DMS 273 (cell line): ENCODE measurements at regions not wholly inside any gene's neighbourhood (a gene's known extent, or its start where the extent isn't known, plus 50 kb on each side); places are given as distances from the start of the nearest gene placed in this dataset.
"Not testable (repeated sequence)": the region's sequence is repeated elsewhere in the genome, so short reads cannot be mapped to it uniquely, and the experiment has no call there.

Experiments
- DNase-seq: peaks from one replicate; lab custom pipeline; 2025; ENCODE audit not compliant: unreplicated experiment; lab: John Stamatoyannopoulos, UW

GRCh38 chr20:10109641-10110040 lies 74.9 kb downstream of the ANKEF1 start:
- DNase-seq: no peak

- no peak for DNase-seq
Observed at GRCh38 chr20:10110151-10110550, 75.4 kb downstream of the ANKEF1 start.

GRCh38 chr20:10111139-10111958 lies 76.6 kb downstream of the ANKEF1 start:
- peak; percentile 19 for DNase-seq

GRCh38 chr20:10111959-10112250 lies 77.1 kb downstream of the ANKEF1 start:
- no peak for DNase-seq

DNA sequence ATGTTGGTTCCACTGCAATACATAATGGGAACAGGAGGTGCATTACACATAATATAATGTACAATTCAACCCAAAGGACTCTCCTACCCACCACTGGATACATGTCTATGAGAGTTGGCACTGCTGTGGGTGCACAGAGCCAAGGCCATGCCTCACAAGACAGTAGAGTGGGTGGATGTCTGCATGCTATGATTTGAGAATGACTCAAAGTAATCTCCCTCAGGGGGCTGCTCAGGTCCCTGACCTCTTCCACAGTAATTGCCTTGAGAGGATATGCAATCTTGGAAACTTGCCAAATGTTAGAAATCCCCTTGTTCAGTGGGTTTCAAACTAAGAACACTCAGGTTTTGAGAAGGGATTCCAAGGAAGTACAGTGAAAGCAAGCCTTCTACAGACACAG lies 79.0 kb downstream of the ANKEF1 start:
- no peak for DNase-seq

GRCh38 chr20:10114598-10114997 lies 79.8 kb downstream of the ANKEF1 start:
- no peak for DNase-seq

GRCh38 chr20:10115021-10115420 lies 80.2 kb downstream of the ANKEF1 start:
- no peak for DNase-seq

DNA sequence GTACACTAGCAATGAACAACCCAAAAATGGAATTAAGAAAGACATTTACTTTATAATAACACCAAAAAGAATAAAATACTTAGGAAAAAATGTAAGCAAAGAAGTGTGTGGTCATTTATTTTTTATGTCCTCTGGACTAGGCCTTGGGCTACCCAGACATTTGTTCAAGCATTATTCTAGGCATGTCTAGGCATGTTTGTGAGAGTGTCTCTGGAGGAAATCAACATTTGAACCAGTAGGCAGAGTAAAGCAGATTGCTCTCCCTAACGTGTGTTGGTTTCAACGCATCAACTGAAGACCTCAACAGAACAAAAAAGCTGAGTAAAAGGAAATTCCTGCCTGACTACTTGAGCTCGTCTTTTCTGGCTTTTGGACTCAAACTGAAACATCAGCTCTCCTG lies 84.5 kb downstream of the ANKEF1 start:
- DNase-seq: peak; percentile 16

DNA sequence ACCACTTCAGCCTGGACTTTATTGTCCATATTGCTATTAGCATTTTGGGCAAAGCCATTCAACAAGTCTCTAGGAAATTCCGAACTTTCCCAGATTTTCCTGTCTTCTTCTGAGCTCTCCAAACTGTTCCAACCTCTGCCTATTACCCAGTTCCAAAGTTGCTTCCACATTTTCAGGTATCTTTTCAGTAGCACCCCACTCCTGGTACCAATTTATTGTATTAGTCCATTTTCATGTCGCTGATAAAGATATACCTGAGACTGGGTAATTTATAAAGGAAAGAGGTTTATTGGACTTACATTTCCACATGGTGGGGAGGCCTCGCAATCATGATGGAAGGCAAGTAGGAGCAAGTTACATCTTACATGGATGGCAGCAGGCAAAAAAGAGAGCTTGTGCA lies 90.1 kb downstream of the ANKEF1 start:
- not testable (repeated sequence) for DNase-seq

- no peak for DNase-seq
Observed at GRCh38 chr20:10125757-10126156, 91.0 kb downstream of the ANKEF1 start.

- no peak for DNase-seq
Observed at GRCh38 chr20:10129749-10130148, 88.9 kb upstream of the SNAP25 start.

DNA sequence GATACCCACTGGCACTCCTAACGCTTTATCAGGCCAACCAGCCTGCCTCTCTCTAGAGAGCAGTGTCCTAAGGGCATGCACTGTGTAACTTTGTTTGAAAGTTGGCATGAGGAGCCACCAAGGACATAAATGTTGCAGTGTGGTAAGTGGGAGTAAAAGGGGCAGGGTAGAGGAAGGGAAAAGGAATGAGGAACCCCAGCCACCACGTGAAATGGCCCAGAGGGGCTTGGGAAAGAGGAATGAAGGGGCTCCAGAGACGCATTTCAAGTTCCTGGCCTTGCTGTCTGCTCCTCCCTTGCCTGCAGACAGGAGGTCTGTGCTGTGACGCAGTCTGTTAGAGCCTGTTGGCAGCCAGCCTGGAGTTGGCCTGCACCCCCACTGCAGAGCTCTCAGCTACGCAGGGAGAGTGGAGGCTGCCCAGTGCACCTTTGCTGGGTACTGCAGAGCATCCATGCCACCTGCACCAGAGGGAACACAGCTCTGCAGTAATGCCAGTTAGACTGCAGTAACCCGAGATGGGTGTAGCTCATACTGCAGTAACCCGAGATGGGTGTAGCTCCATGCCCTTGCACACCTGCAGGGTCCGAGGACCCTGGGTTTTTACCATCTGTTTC lies 86.8 kb upstream of the SNAP25 start:
- peak; percentile 87 for DNase-seq

GRCh38 chr20:10132387-10132786 lies 86.2 kb upstream of the SNAP25 start:
- no peak for DNase-seq

- no peak for DNase-seq
Observed at GRCh38 chr20:10133532-10133931, 85.1 kb upstream of the SNAP25 start.

GRCh38 chr20:10134176-10134575 lies 84.5 kb upstream of the SNAP25 start:
- no peak for DNase-seq

- DNase-seq: no peak
Observed at GRCh38 chr20:10135438-10135837, 83.2 kb upstream of the SNAP25 start.

DNA sequence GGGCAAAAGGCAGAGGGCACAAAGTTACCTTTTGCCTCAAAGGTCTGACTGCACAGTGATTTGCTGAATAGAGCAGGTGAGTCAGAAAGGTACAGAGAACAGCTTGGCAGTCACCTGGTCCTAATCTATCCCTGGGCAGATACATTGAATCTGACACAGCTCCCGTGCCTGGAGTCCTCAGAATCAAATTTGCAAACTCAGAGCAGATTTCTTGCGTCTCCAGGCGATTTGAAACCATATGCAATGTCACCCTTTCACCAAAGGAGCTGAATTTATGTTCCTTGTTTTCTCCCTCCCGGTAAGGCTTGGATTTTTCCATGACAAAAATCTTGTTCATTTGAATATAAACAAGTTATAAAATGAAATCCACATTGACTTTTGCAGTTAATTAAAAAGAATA lies 81.6 kb upstream of the SNAP25 start:
- no peak for DNase-seq

DNA sequence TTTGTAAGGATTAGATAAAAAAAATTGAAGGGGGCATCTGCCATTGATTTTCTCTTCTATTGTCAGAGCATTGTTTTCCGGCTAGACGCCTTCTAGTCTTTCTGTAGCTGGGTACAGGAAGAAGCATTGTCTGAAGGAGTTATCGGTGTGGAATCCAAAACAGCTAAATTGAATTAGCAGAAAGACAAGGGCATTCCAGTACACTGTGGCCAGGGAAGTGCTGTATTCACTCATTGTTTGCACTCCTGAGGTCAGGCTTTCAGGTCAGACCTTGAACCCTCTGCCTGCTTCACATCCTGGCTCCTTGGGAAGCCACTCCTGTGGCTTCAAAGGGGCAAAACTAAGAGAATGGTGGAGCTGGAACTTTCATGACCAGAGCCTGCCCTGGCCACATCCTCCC lies 81.1 kb upstream of the SNAP25 start:
- DNase-seq: no peak

DNA sequence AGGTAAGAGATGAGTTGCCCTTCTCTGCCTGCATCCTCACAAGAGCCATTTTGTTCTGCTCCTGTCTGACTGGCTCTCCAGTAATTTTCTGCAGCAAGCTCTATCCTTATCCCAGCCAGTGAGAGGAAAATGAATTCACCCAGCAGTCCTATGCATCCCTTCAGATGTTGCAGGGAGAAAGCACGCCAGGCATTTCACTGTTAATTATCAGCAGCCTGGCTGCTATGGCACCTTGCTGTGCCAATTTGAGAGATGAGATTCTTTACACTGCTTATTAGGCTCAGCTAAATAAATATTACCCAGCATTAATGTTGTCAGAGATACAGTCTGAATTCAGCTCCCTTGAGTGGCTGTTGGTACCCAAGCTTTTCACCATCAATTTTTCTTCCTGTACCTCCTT lies 61.1 kb upstream of the SNAP25 start:
- DNase-seq: no peak

DNA sequence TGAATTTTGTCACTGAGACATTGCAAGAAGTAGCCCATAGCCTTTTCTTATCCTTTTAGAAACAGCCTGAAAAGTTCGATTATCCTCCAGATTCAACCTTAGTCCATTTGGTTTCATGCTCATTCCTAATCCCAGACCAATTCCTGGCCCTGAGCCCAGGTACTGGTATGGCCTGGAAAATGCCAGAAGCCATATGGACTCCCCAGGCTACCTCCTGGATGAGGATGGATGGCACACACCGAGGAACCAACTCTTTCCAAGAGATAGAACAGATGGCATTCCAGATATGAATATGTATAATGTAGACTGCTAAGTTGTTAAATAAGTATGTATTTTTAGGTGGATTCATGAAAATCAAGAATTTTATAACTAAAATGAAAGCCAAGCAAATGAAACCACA lies 51.6 kb upstream of the SNAP25 start:
- DNase-seq: peak; percentile 43

DNA sequence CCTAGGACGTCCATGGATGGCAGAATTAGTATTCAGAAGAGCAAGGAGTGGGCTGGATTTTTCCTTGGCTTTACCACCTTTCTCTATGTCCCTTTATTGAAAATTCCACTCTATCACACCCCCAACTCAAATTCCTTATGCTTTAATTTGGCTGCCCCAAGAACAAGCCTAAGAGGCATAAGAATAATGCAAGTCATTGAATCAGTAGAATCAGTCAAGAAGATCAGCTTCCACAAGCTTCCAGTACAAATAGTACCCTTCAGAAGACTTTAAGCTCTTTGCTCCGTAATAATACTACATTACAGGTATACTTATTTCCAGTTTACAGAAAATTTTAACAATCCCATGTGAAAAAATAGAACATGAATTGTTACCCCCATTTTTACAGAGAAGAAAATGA lies 51.0 kb upstream of the SNAP25 start:
- no peak for DNase-seq
